ENCODE measurements at regions not wholly inside any gene's neighbourhood (a gene's known extent, or its start where the extent isn't known, plus 50 kb on each side); places are given as distances from the start of the nearest gene placed in this dataset.
"Not testable (repeated sequence)": the region's sequence is repeated elsewhere in the genome, so short reads cannot be mapped to it uniquely, and the experiment has no call there.

DNA sequence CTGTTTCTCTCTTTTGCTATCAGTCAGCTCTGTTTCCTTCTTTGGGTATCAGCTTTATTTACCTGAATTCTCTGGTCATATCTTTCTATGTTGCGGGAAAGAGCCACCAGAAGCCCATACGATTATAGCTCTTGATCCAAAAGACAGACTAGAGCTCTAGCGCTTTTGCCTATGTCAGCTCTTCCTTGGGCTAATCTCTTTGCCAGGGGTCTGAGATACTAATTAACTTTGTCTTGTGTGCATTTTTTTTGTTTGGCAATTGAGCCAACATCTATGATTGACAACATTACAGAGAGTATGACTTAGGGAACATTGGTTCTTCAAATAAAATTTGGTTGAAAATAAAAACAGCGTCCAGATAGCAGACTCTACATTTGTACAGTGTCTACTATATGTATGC is 603.0 kb downstream of the KCTD16 start:
- no peak for DNase-seq

- DNase-seq, result no peak
Observed at GRCh38 chr5:144771802-144772201, 601.1 kb downstream of the KCTD16 start.

- no peak for DNase-seq
Observed at GRCh38 chr5:144742361-144742760, 571.7 kb downstream of the KCTD16 start.

- no peak for DNase-seq
Observed at GRCh38 chr5:144731786-144732185, 561.1 kb downstream of the KCTD16 start.

DNA sequence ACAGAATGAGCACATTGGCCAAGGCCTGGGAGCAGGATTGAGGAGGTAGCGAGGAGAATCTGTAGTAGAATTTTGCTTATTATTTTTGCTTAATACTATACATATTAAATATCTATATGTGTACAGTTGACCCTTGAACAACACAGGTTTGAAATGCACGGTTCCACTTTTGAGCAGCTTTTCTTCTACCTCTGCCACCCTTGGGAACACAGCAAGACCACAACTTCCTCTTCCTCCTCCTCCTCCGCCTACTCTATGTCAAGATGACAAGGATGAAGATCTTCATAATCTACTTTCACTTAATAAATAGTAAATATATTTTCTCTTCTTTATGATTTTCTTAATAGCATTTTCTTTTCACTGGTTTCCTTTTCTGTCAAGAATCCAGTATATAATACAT is 541.4 kb downstream of the KCTD16 start:
- DNase-seq, result no peak

DNA sequence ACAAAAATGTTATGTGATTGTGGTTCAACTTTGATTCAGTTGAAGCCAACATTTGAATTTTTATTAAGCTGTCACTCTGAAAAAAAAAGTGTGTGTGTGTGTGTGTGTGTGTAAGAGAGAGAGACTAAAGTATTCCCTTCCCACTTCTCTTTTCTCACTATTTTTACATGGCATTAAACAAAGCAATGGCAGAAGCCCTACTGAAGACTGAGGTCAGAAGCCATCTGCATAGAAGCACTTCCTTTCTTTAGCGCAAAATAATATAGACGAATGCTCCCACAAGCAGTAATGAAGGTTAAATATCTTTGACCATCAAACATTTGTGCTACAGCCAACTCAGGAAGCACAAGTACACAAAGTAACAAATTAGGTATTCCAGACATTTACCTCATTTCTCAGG is 540.5 kb downstream of the KCTD16 start:
- DNase-seq, result no peak

DNA sequence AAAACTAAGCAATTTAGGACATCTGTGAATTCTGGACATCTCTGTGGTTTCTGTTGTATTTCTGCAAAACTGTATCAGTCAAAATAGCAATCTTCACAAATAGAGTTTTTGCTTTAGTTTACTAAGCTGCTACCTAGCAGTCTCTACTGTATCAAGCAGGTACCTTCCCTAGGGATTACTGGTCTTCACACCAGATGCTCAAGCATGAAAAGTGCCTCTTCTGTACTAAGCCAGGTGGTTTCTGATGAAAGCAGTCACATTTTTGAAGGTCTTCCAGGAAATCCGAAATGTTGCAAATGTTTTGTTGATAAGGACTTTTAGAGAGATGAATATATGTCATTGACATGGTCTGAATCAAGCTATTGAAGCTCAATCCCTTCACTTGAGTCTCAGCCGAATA is 540.0 kb downstream of the KCTD16 start:
- no peak for DNase-seq

DNA sequence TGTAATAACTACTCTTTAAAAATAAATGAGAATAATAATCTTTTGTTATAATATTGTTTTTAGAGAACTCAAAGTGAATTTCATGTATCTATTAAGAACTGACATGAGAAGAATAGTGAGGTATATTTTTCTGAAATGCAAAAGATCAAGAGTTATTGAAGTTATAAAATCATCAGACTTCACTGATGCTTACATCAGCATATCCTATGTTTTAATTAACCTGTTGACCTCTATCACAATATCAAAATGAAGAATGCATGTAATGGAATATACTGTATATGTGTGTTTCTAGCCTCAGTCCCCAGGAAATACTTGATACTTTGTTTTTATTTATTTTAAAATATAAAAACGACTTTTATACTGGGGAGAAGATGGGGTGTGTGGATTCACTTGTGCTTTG is 533.1 kb downstream of the KCTD16 start:
- DNase-seq, result no peak

GRCh38 chr5:144698484-144698883 is 527.8 kb downstream of the KCTD16 start:
- DNase-seq, result no peak

- no peak for DNase-seq
Observed at GRCh38 chr5:144697847-144698262, 527.2 kb downstream of the KCTD16 start.

- DNase-seq, result no peak
Observed at GRCh38 chr5:144691936-144692335, 521.3 kb downstream of the KCTD16 start.

GRCh38 chr5:144684899-144685298 is 514.2 kb downstream of the KCTD16 start:
- no peak for DNase-seq

DNA sequence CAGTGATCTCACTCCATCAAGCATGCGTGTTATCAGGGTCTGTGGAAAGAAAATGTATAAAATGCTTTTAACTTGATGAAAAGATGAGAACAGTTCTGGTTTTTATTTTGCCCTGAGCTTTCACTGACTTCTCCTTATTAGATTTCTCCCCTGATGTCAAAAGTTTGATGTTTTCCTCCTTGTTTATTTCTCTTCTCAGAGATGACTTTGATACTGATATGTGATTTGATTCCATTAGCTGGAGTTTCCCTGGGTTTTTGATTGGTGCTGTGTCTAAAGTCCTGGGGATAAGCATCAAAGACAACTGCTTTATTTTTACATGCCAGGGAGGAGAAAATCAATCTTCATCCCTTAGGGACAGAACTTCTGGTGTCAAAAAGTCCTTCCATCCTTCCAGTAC is 510.0 kb downstream of the KCTD16 start:
- DNase-seq, result no peak

GRCh38 chr5:144671066-144671465 is 500.4 kb downstream of the KCTD16 start:
- no peak for DNase-seq

GRCh38 chr5:144659634-144660227 is 489.1 kb downstream of the KCTD16 start:
- no peak for DNase-seq

- no peak for DNase-seq
Observed at GRCh38 chr5:144644317-144644716, 473.6 kb downstream of the KCTD16 start.

GRCh38 chr5:144638787-144639186 is 468.1 kb downstream of the KCTD16 start:
- DNase-seq, result no peak

- no peak for DNase-seq
Observed at GRCh38 chr5:144634138-144634537, 463.5 kb downstream of the KCTD16 start.

DNA sequence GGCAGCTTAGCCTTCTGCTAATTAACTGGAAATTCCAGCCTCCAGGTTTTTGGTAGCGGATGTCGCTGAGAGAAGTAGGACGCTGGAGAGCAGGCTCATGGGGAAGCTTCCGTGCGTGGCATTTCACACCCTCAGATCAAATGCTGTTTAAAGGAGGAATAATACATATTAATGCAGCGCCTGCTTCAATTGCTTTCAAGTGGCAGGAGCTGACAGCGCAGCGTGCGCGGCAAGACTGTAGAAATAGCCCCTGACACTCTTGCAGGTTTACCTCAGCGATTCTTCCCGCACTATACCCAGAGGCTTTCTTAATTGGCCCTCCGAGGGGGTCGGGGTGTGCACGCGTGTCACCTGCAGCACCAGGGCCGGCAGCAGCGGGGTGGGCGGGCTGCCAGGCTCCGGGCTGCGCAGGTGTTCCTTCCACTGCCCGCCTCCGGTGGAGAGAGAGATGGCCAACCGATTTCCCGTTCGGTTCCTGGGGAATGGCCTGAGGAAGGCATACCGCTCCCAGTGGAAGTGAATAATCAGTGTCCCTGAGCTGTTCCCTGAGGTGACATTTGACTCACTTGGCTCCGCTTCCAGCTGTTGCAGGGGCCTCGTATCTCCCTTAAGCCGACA is 427.9 kb downstream of the KCTD16 start:
- peak; percentile 68 for DNase-seq

- DNase-seq, result no peak
Observed at GRCh38 chr5:144596517-144596916, 425.8 kb downstream of the KCTD16 start.

DNA sequence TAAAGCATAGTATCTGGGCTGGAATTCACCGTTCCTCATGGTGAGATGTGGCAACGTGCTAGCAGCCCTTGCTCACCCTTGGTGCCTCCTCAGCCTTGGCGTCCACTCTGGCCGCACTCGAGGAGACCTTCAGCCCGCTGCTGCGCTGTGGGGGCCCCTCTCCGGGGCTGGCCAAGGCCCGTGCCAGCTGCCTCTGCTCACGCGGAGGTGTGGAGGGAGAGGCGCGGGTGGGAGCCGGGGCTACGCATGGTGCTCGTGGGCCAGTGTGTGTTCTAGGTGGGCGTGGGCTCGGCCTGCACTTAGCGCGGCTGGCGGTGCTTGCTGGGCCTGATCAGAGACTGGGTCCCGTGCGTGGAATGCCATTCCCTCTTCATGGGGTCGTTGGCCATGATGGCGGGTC is 424.2 kb downstream of the KCTD16 start:
- DNase-seq, result no peak

- not testable (repeated sequence) for DNase-seq
Observed at GRCh38 chr5:144594234-144594633, 423.6 kb downstream of the KCTD16 start.

DNA sequence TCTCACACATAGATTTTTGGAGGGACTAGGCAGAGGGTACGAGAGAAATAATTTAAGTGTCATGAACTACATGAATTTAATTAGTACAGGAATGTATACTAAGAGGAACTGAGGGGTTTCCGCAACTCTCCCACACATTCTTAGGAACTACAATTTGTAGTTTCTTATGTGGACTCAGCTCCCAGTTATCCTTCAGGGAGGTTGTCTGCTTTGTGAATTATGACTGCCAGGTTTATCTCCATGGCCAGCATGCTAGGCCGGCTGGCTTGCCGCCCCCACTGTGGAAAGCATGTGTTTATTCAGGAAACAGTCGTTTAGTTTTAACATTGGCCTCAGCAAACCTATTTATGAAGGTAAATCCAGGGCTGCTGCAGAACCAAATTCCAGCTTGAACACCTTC is 415.0 kb downstream of the KCTD16 start:
- no peak for DNase-seq

DNA sequence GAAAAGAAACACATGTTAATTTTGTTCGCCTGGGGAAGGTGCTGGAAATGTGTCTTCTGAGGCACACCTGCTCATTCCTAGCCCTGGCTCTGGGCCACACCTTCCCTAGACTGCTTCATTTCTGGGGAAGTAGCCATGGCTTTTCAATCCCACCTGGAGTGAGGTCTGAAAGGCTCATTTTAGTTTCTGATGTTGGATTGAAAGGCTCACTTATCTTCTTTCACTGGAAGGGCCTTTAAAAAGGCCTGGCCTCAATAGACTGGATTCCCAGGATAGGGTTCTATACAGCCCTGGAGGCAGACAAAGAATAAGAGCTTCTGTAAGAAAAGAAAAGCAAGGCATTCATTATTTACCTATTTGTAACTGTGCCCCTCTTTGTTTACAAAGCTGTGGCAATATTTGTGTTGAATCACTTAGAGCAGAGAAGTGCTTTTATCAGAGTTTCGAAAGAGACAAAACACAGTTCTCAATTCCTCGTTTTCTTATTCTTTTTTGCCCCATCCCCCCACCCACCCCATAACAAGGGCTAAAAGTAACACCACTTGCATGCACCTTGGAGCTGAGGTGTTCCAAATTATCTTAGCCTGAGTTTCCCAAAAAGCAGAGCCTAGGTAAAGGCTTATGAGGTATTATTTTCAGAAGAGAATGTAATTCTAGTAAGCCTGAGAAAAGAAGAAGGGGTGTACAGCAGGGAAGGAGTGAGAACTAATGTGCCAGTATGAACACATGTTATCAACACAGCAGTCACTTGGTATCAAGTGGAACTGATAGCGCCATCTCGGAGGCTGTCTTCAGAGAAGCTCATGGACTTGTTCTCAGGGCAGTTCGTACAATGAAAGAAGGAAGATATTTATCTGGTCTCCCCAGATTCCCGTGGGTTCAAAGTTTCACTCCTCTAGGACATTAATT is 413.1 kb downstream of the KCTD16 start:
- DNase-seq, result peak; percentile 44

Data from NCI-H2029 treated with DMSO at 0.1 percent for 48 hours (cell line).